ENCODE measurements at regions not wholly inside any gene's neighbourhood (a gene's known extent, or its start where the extent isn't known, plus 50 kb on each side); places are given as distances from the start of the nearest gene placed in this dataset.

DNA sequence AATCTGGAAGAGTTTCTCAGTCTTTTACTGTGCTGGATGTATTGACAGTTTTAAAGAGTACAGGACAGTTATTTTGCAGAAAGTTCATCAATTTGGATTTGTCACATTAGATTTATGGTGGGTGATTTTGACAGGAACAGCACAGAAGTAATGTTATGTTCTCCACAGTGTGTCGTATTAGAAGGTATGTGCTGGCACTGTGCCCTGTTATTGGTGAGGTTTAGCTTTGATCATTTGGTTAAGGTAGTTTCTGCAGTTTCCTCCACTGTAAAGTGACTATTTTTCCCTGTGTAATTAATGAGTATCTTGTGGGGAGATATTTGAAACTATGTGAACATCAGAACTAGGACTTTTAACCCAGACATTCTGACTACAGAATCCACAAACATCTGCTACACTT, 308.5 kb upstream of the TBX3 start:
- H4K20me1 ChIP-seq, result no peaks in the 10 kb centered on the region
- no peaks in the 10 kb centered on the region for H3K27me3 ChIP-seq
- no peak overlapping the region for H3K4me3 ChIP-seq
- H3K9me3 ChIP-seq (replicated peaks in 1 of 11), result peaks cover 4 to 17% (median 15%) of the 10 kb centered on the region in 11 experiments; a peak in 21 of 22 replicates
- TF ChIP-seq Cebpa-rat (IDR thresholded peaks at IDR 0.05), result no peak
- no peak overlapping the region for H3K9ac ChIP-seq
- H3K27ac ChIP-seq, result no peak overlapping the region
- no peaks in the 10 kb centered on the region for H3K4me1 ChIP-seq
- H3K4me2 ChIP-seq, result no peak overlapping the region
- no peaks in the 10 kb centered on the region for H3K36me3 ChIP-seq

DNA sequence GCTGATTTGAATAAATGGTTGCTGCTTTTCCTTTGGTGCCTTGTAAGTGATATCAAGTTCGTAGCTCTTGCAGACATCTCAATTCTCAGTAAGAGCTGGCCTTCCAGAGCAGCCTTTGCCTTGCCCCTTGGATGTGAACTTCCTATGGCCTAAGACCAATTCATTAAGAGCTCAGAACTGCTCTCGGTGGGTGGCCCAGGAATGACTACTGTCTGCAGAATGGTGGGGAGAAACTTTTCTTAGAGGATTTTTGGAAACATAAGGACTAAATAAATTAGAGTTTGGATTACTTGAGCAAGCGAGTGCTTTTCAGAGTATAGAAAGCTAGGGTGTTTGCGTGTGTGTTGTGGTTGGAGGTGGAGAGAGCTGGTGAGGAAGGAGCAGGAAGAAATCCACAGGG, 306.4 kb upstream of the TBX3 start:
- H3K4me1 ChIP-seq, result no peaks in the 10 kb centered on the region
- no peaks in the 10 kb centered on the region for H3K27me3 ChIP-seq
- TF ChIP-seq Cebpa-rat (IDR thresholded peaks at IDR 0.05), result no peak
- no peak overlapping the region for H3K4me3 ChIP-seq
- H3K27ac ChIP-seq, result no peak overlapping the region
- no peak overlapping the region for H3K9ac ChIP-seq
- no peaks in the 10 kb centered on the region for H4K20me1 ChIP-seq
- H3K9me3 ChIP-seq (replicated peaks in 1 of 11), result peaks cover 0 to 6% (median 2%) of the 10 kb centered on the region in 11 experiments; a peak in 9 of 22 replicates
- no peak overlapping the region for H3K4me2 ChIP-seq
- no peaks in the 10 kb centered on the region for H3K36me3 ChIP-seq

DNA sequence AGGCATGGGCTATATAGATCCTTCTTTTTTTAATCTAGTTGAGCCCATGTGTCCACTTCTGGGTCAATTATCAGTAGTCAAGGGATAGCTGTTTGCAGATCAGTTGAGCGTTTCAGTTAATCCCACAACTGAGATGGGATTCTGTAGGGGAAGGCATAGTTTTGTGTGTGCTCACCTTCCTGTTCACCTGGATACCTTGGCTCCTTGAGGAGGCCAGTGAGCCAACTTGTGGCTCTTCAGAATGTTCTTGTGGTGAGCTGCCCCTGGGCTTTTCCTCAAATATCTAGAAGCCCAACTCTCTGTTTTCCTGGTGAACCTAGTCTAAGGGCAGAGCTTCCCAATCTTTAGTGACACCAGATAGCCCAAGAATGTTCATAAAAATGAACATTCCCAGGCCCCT, 302.9 kb upstream of the TBX3 start:
- no peak for TF ChIP-seq Cebpa-rat (IDR thresholded peaks at IDR 0.05)
- H3K4me1 ChIP-seq, result no peaks in the 10 kb centered on the region
- no peak overlapping the region for H3K9ac ChIP-seq

DNA sequence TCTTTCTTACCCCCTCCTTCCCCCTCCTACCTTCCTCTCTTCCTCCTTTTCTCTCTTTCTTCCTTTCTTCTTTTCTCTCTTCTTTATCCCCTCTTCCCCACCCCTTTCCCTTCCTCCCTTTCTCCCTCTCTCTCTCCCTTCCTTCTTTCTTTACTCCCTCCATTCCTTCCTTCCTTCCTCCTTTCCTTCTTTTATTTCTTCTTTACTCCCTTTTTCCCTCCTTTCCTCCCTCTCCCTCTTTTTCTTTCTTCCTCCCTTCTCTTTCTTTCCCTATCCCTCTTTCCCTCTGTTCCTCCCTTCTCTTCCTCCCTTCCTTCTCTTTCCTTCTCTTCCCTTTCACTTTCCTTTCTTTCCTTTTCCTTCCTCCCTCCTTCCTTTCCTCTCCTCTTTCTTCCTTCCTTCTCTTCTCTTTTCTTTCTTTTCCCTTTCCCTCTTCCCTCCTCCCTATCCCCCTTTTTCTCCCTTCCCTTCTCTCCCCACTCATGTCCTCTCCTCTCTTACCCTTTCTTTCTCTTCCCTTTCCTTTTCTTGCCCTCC, 302.3 kb upstream of the TBX3 start:
- Histone ChIP-seq H3K4me3 (no peak overlapping the region), H3K36me3 (no peaks in the 10 kb centered on the region), H3K27me3 (no peaks in the 10 kb centered on the region), H4K20me1 (no peaks in the 10 kb centered on the region), H3K4me1 (no peaks in the 10 kb centered on the region), H3K27ac (no peak overlapping the region), H3K4me2 (no peak overlapping the region), H3K9me3 (replicated peaks in 1 of 11) (peaks cover 0 to 11% (median 0%) of the 10 kb centered on the region in 11 experiments; a peak in 1 of 22 replicates), H3K9ac (no peak overlapping the region)
- no peak for TF ChIP-seq Cebpa-rat (IDR thresholded peaks at IDR 0.05)

More for the DNA sequence above, 302.9 kb upstream of the TBX3 start:
- Histone ChIP-seq H3K4me2 (no peak overlapping the region), H3K27me3 (no peaks in the 10 kb centered on the region), H3K9me3 (replicated peaks in 1 of 11) (peaks cover 0 to 11% (median 0%) of the 10 kb centered on the region in 11 experiments; a peak in 1 of 22 replicates), H3K4me3 (no peak overlapping the region), H3K27ac (no peak overlapping the region), H4K20me1 (no peaks in the 10 kb centered on the region), H3K36me3 (no peaks in the 10 kb centered on the region)

DNA sequence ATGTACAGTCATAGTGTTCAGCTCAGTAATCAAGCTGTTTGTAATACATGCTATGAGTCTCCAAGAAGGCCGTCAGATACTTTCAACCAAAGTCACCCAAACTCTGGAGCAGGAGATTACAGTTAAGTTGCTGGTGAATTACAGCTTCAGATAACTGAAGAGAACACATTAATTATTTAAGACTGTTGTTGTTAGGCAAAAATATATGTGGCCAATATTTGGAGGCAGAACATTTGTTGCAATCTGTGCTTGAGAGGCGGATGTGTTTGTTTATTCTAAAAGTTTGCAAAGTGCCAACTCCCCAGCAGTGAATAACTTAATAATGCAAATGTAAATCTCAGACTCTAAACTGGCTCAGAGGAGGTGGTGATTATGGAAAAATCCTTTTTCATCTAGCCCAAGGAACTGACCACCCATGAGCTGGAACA, 300.7 kb upstream of the TBX3 start:
- no peak for TF ChIP-seq Cebpa-rat (IDR thresholded peaks at IDR 0.05)
- Histone ChIP-seq H3K36me3 (no peaks in the 10 kb centered on the region), H4K20me1 (no peaks in the 10 kb centered on the region), H3K4me1 (no peaks in the 10 kb centered on the region), H3K27ac (no peak overlapping the region), H3K9me3 (replicated peaks in 1 of 11) (peaks cover 0 to 11% (median 0%) of the 10 kb centered on the region in 11 experiments; a peak in 1 of 22 replicates), H3K4me2 (no peak overlapping the region), H3K27me3 (no peaks in the 10 kb centered on the region), H3K4me3 (no peak overlapping the region), H3K9ac (no peak overlapping the region)

DNA sequence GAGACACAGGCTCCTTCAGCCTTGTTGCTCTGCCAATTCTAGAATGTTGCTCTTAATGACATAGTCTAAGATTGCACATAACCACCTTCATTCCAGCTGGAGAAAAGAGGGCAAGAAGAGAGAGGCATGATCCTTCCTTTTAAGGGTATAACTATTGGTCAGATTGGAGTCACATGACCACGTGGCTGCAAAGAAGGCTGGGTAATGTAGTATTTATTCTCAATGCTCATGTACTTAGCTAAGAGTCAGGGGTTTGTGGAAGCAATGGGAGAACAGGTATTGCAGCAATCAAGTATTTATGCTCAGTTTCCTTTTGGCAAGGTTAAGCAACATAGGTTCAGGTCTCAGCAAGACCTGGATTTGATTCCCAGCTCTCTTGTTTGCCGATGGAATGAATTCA, 298.8 kb upstream of the TBX3 start:
- no peak for TF ChIP-seq Cebpa-rat (IDR thresholded peaks at IDR 0.05)
- H4K20me1 ChIP-seq, result no peaks in the 10 kb centered on the region
- peaks cover 0 to 23% (median 7%) of the 10 kb centered on the region in 11 experiments; a peak in 10 of 22 replicates for H3K9me3 ChIP-seq (replicated peaks in 1 of 11)
- no peak overlapping the region for H3K4me3 ChIP-seq
- no peaks in the 10 kb centered on the region for H3K27me3 ChIP-seq
- no peaks in the 10 kb centered on the region for H3K36me3 ChIP-seq
- no peak overlapping the region for H3K9ac ChIP-seq
- H3K4me2 ChIP-seq, result no peak overlapping the region
- no peak overlapping the region for H3K27ac ChIP-seq
- H3K4me1 ChIP-seq, result no peaks in the 10 kb centered on the region

DNA sequence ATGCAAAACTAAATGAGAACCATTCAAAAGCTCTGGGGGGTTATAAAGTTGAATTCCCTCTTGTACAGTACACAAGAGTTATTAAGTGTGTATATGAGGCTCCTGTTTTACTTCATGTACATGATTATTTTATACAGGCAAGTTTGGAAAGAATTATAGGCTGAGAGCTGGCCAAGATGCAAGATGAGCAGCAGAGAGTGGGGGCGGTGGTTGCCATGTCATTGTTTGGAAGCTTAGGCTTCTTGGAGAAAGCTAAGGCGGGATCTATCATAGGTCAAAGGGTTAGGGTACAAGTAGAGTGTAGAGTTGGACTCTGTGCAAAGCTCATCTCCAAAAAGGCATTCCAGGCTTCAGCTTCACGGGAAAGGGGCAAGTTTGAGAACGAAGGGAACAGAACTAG, 297.1 kb upstream of the TBX3 start:
- Histone ChIP-seq H3K27ac (no peak overlapping the region), H3K4me3 (no peak overlapping the region), H3K27me3 (no peaks in the 10 kb centered on the region), H3K9ac (no peak overlapping the region), H4K20me1 (no peaks in the 10 kb centered on the region), H3K36me3 (no peaks in the 10 kb centered on the region), H3K4me1 (no peaks in the 10 kb centered on the region), H3K9me3 (replicated peaks in 1 of 11) (peaks cover 0 to 25% (median 9%) of the 10 kb centered on the region in 11 experiments; a peak in 10 of 22 replicates), H3K4me2 (no peak overlapping the region)
- no peak for TF ChIP-seq Cebpa-rat (IDR thresholded peaks at IDR 0.05)

DNA sequence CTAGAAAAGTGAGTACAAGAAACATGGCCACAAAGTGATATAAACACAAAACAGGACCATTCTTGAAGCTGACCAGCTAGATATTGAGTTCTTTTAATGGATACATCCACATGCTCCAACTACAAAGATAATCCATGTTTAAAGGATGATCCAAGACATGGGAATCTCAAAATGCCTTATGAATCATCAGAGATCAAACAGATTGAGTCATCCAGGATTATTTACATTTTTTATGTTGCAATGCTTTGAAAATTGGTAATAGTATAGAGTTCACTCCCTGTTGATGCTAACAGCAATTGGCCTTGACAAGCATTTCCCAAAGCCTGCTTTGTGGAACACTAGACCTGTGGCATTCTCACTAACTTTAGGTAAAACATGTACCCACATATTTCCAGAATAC, 293.0 kb upstream of the TBX3 start:
- H4K20me1 ChIP-seq, result no peaks in the 10 kb centered on the region
- no peak overlapping the region for H3K9ac ChIP-seq
- no peaks in the 10 kb centered on the region for H3K4me1 ChIP-seq
- H3K4me2 ChIP-seq, result no peak overlapping the region
- TF ChIP-seq Cebpa-rat (IDR thresholded peaks at IDR 0.05), result no peak
- H3K27me3 ChIP-seq, result no peaks in the 10 kb centered on the region
- H3K9me3 ChIP-seq (replicated peaks in 1 of 11), result peaks cover 0 to 14% (median 9%) of the 10 kb centered on the region in 11 experiments; a peak in 10 of 22 replicates
- no peak overlapping the region for H3K4me3 ChIP-seq
- H3K36me3 ChIP-seq, result no peaks in the 10 kb centered on the region
- no peak overlapping the region for H3K27ac ChIP-seq

DNA sequence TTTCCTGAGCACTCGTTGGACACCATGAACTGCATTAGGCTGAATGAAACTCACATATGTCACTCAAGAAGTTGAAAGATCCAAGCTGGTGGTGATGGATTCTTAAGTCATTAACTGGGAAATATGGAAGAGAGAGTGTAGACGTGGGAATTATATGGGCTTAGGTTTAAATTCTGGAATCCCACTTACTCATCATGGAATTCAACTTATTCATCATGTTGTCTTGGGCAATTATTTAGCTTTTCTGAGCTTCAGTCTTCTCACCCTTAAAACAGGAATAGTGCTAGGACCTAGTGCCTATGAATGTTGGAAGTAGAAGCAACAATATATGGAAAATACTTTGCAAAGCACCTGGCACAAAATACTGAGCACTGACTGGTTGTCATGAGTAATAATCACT, 292.4 kb upstream of the TBX3 start:
- H3K27ac ChIP-seq, result no peak overlapping the region
- H3K4me1 ChIP-seq, result no peaks in the 10 kb centered on the region
- H3K9me3 ChIP-seq (replicated peaks in 1 of 11), result peaks cover 0 to 14% (median 9%) of the 10 kb centered on the region in 11 experiments; a peak in 10 of 22 replicates
- no peaks in the 10 kb centered on the region for H3K36me3 ChIP-seq
- TF ChIP-seq Cebpa-rat (IDR thresholded peaks at IDR 0.05), result no peak
- no peak overlapping the region for H3K9ac ChIP-seq
- no peak overlapping the region for H3K4me2 ChIP-seq
- H4K20me1 ChIP-seq, result no peaks in the 10 kb centered on the region
- H3K4me3 ChIP-seq, result no peak overlapping the region
- H3K27me3 ChIP-seq, result no peaks in the 10 kb centered on the region

DNA sequence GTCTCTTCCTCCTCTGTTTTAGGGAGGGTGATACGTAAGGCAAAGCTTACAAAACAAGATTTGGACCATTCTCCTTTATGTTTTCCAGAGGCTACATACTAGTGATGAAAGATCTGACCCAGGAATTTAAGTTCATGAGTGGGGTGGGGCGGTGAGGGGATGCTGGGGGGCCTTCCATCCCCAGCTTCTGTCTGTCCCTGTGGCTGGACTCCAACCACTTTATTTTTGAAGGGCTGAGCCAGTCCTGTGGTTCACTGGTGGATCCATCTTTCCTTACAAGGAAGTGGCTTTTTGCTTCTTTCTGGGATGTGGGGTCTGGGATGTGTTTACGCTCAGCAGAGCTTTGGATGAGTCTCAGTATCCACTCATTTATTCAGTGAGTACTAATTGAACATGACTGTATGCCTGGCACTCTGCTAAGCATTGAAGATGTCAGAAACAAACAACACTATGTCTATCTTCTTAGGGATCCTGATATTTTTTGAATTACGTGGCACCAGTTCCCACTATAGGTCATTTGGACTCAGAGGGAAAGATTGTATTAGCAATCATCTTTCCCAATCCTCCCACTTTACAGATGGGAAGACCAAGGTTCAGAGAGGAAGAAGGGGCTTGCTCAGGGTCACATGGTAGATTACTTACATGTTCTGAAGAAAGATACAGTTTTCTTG, 291.8 kb upstream of the TBX3 start:
- H4K20me1 ChIP-seq, result no peaks in the 10 kb centered on the region
- no peak for TF ChIP-seq Cebpa-rat (IDR thresholded peaks at IDR 0.05)
- no peak overlapping the region for H3K4me3 ChIP-seq
- H3K36me3 ChIP-seq, result no peaks in the 10 kb centered on the region
- no peak overlapping the region for H3K27ac ChIP-seq
- peaks cover 0 to 14% (median 9%) of the 10 kb centered on the region in 11 experiments; a peak in 10 of 22 replicates for H3K9me3 ChIP-seq (replicated peaks in 1 of 11)
- no peaks in the 10 kb centered on the region for H3K27me3 ChIP-seq
- no peak overlapping the region for H3K4me2 ChIP-seq
- no peak overlapping the region for H3K9ac ChIP-seq
- H3K4me1 ChIP-seq, result no peaks in the 10 kb centered on the region

Data from BLaER1 treated with 17β-estradiol and CSF1 and Interleukin-3, amounts not matched to agents 10 nM and 100 nM (cell line).